Uterus (tissue), 2 donors: ENCODE measurements at regions not wholly inside any gene's neighbourhood (a gene's known extent, or its start where the extent isn't known, plus 50 kb on each side); places are given as distances from the start of the nearest gene placed in this dataset.

Experiments used
- POLR2A ChIP-seq, 2 donors: fragments of 450-650 bp; IDR thresholded peaks; one replicate each; pipeline ENCODE4 v1.6.1; 2016; ENCODE audit warnings: antibody characterized with exemption in 2 of 2, mild to moderate bottlenecking in 1 of 2, moderate library complexity in 1 of 2
- TF ChIP-seq, protein P1 (sequence below), 4 experiments: fragments of 200-600 bp in 2 of 4; fragments of 450-650 bp in 2 of 4; sonication (generic) in 2 of 4; IDR thresholded peaks; one replicate each; pipeline ENCODE4 v1.5.1; 2016 to 2019; ENCODE audit warnings: antibody characterized with exemption in 4 of 4, mild to moderate bottlenecking in 2 of 4, moderate library complexity in 1 of 4

DNA sequence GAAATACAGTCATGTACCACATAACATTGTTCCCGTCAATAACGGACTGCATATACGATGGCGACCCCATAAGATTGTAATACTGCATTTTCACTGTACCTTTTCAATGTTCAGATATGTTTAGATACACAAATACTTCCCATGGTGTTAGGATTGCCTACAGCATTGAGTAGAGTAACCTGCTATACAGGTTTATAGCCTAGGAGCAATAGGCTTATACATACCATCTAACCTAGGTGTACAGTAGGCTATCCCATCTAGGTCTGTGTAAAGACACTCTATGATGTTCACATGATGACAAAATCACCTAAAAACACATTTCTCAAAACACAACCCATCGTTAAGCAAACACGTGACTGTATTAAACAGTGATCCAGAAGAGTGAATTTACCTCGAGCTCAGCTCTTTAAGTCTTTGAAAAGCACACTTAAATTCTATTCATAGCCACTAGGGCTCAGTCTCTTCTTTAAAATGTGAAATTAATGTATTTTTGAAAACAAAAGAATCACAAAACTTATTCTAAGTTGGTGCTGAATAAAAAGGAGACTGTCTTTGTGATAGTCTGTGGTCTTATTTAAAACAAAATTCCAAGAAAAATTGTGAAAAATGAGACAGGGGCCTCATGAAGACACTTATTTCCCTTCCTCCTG lies 239.1 kb upstream of the ARID2 start:
- TF ChIP-seq POLR2A (IDR thresholded peaks at IDR 0.05): no peak
- TF ChIP-seq, protein P1, sequence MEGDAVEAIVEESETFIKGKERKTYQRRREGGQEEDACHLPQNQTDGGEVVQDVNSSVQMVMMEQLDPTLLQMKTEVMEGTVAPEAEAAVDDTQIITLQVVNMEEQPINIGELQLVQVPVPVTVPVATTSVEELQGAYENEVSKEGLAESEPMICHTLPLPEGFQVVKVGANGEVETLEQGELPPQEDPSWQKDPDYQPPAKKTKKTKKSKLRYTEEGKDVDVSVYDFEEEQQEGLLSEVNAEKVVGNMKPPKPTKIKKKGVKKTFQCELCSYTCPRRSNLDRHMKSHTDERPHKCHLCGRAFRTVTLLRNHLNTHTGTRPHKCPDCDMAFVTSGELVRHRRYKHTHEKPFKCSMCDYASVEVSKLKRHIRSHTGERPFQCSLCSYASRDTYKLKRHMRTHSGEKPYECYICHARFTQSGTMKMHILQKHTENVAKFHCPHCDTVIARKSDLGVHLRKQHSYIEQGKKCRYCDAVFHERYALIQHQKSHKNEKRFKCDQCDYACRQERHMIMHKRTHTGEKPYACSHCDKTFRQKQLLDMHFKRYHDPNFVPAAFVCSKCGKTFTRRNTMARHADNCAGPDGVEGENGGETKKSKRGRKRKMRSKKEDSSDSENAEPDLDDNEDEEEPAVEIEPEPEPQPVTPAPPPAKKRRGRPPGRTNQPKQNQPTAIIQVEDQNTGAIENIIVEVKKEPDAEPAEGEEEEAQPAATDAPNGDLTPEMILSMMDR (IDR thresholded peaks at IDR 0.05): no peak
